Endodermal cell (in vitro differentiated cells): ENCODE measurements at regions not wholly inside any gene's neighbourhood (a gene's known extent, or its start where the extent isn't known, plus 50 kb on each side); places are given as distances from the start of the nearest gene placed in this dataset.

Source experiments
- DNase-seq: peaks from one replicate; pipeline ENCODE4 v3.0.0-alpha.2; 2017
- H3K27ac ChIP-seq: 2 replicates; pipeline ENCODE4 v1.5.1; 2013; ENCODE audit warnings: mild to moderate bottlenecking, low read depth, low read length, moderate library complexity
- H3K27me3 ChIP-seq: 2 replicates; pipeline ENCODE4 v1.6.1; 2013; ENCODE audit warnings: mild to moderate bottlenecking, low read length, moderate library complexity; ENCODE audit not compliant: insufficient read depth, control insufficient read depth, poor library complexity, severe bottlenecking
- H3K36me3 ChIP-seq: 2 replicates; pipeline ENCODE4 v1.7.0; 2013; ENCODE audit warnings: mild to moderate bottlenecking, low read length, moderate library complexity; ENCODE audit not compliant: control insufficient read depth, insufficient read depth
- H3K4me1 ChIP-seq: one replicate; pipeline ENCODE4 v1.7.0; 2013; ENCODE audit warnings: low read length; ENCODE audit not compliant: control insufficient read depth, insufficient read depth
- H3K4me3 ChIP-seq: 2 replicates; pipeline ENCODE4 v1.5.1; 2013; ENCODE audit warnings: mild to moderate bottlenecking, low read length, moderate library complexity
- H3K9ac ChIP-seq: 2 replicates; pipeline ENCODE4 v1.6.1; 2013; ENCODE audit warnings: mild to moderate bottlenecking, low read length, moderate library complexity; ENCODE audit not compliant: poor library complexity, severe bottlenecking; ENCODE audit errors: extremely low read depth
- H3K9me3 ChIP-seq: 2 replicates; pipeline ENCODE4 v1.6.1; 2013; ENCODE audit warnings: mild to moderate bottlenecking, low read length, moderate library complexity; ENCODE audit not compliant: control insufficient read depth
- H3K27ac Mint-ChIP-seq: 2 replicates; pipeline ENCODE4 v1.8.0; 2020; ENCODE audit warnings: mixed read lengths
- H3K27me3 Mint-ChIP-seq: 2 replicates; pipeline ENCODE4 v1.8.0; 2021; ENCODE audit warnings: mild to moderate bottlenecking, mixed read lengths; ENCODE audit not compliant: insufficient read depth
- H3K36me3 Mint-ChIP-seq: 2 replicates; pipeline ENCODE4 v1.8.0; 2020; ENCODE audit warnings: low read depth, mixed read lengths
- H3K4me1 Mint-ChIP-seq: 2 replicates; pipeline ENCODE4 v1.8.0; 2020; ENCODE audit warnings: mixed read lengths
- H3K4me3 Mint-ChIP-seq: 2 replicates; pipeline ENCODE4 v1.8.0; 2020; ENCODE audit warnings: mild to moderate bottlenecking, moderate library complexity, mixed read lengths
- H3K9me3 Mint-ChIP-seq: 2 replicates; pipeline ENCODE4 v1.8.0; 2020; ENCODE audit warnings: mild to moderate bottlenecking, mixed read lengths
- WGBS, 2 experiments: methylation state at CpG; one replicate each; pipeline versions ENCODE4 v1.1.5 to v1.1.7; 2013; ENCODE audit warnings: missing lambda C conversion rate in 2 of 2, mixed read lengths in 1 of 2; ENCODE audit not compliant: insufficient coverage in 1 of 2, insufficient read length in 1 of 2; 5-methylcytosine and 5-hydroxymethylcytosine counted together
- TF ChIP-seq, protein P1 (sequence below): fragments of 200-600 bp; sonication (generic); conservative IDR thresholded peaks from 2 replicates; pipeline ENCODE4 v1.5.0; 2021; ENCODE audit warnings: antibody characterized with exemption, mild to moderate bottlenecking

DNA sequence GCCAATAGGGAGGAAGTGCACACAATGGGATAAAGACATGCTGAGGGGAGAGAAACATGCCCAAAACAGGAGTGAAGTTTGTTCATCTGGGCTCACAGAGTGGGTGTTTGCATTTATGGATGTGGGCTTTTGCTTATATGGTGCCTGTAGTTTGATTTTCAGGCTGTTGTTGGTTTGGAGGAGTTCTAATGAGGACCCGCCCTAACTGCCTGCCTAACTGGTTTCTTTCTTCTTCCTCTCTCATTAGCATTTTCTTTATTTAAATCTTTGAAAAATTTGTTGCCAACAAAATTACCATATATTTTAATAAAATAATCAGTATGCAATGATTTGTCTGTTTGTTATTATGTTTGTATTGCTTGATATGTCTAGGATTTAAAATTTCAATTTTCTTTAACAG, 1965.8 kb downstream of the C4orf33 start:
- H3K27me3 ChIP-seq = no peaks in the 10 kb centered on the region
- no peaks in the 10 kb centered on the region for H3K4me1 Mint-ChIP-seq
- H3K9ac ChIP-seq = no peak overlapping the region
- no peaks in the 10 kb centered on the region for H3K36me3 ChIP-seq
- DNase-seq = no peak
- no peak overlapping the region for H3K4me3 Mint-ChIP-seq
- peaks cover 32% of the 10 kb centered on the region for H3K9me3 Mint-ChIP-seq
- H3K4me1 ChIP-seq = no peaks in the 10 kb centered on the region
- peaks cover 42% of the 10 kb centered on the region for H3K9me3 ChIP-seq
- TF ChIP-seq, protein P1, sequence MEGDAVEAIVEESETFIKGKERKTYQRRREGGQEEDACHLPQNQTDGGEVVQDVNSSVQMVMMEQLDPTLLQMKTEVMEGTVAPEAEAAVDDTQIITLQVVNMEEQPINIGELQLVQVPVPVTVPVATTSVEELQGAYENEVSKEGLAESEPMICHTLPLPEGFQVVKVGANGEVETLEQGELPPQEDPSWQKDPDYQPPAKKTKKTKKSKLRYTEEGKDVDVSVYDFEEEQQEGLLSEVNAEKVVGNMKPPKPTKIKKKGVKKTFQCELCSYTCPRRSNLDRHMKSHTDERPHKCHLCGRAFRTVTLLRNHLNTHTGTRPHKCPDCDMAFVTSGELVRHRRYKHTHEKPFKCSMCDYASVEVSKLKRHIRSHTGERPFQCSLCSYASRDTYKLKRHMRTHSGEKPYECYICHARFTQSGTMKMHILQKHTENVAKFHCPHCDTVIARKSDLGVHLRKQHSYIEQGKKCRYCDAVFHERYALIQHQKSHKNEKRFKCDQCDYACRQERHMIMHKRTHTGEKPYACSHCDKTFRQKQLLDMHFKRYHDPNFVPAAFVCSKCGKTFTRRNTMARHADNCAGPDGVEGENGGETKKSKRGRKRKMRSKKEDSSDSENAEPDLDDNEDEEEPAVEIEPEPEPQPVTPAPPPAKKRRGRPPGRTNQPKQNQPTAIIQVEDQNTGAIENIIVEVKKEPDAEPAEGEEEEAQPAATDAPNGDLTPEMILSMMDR = no peak
- no peak overlapping the region for H3K27ac Mint-ChIP-seq
- peak overlapping the region; percentile 60 for H3K4me3 ChIP-seq
- no peaks in the 10 kb centered on the region for H3K27me3 Mint-ChIP-seq
- no peak overlapping the region for H3K27ac ChIP-seq
- peaks cover 5% of the 10 kb centered on the region for H3K36me3 Mint-ChIP-seq
- WGBS, 2 experiments = 60% methylated on average over 1 of the region's 1 CpG; no CpG with 5 or more reads in 1 of the 2 experiments

DNA sequence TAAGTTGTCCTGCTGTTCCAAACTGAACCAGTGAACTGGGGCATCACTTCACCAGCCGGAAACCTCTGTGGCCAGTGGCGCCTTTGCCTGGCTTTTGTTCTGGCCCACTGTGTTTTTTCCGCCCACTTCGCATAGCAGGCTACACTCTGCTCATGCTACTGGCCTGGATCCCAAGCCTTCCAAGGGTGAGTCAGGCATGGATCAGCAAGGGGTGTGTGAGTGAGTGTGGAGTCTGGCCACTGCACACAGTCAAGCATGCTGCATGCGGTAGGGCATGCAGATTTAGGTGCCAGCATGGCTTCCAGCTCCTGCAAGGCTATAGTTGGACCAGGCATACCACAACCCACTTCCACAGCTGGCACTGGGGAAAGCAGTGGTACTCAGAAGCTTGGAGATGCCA, 1967.9 kb downstream of the C4orf33 start:
- no peak overlapping the region for H3K27ac ChIP-seq
- H3K9me3 ChIP-seq = peaks cover 42% of the 10 kb centered on the region
- Mint-ChIP-seq H3K36me3 (peaks cover 5% of the 10 kb centered on the region), H3K4me1 (no peaks in the 10 kb centered on the region), H3K27me3 (no peaks in the 10 kb centered on the region), H3K27ac (no peak overlapping the region), H3K4me3 (no peak overlapping the region), H3K9me3 (peaks cover 32% of the 10 kb centered on the region)
- no peak for DNase-seq
- no peak overlapping the region for H3K9ac ChIP-seq
- no peaks in the 10 kb centered on the region for H3K27me3 ChIP-seq
- H3K36me3 ChIP-seq = no peaks in the 10 kb centered on the region
- WGBS, 2 experiments = 92 to 96% methylated on average over 2 to 5 of the region's 5 CpGs
- no peaks in the 10 kb centered on the region for H3K4me1 ChIP-seq
- TF ChIP-seq, protein P1 = no peak
- H3K4me3 ChIP-seq = no peak overlapping the region

DNA sequence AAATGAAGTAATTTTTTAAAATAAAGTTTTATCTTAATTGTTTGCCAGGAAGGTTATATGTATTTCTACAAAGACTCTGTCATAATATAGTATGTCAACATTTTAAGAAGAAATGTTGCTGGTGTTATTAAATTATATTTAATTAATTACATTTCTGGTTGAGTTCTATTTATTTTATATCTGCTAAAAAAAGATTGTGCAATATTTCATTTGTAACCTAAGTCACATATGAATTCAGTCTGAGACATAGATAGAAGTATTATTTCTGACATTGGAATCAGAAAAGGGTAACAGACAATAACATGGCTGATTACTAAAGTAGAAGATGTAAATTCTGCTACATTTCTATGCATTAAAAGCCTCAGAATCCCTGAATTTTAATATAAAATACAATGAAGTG, 1985.1 kb downstream of the C4orf33 start:
- H3K9me3 Mint-ChIP-seq = no peaks in the 10 kb centered on the region
- H3K4me3 Mint-ChIP-seq = no peak overlapping the region
- no peaks in the 10 kb centered on the region for H3K9me3 ChIP-seq
- no peaks in the 10 kb centered on the region for H3K4me1 ChIP-seq
- no peak overlapping the region for H3K27ac ChIP-seq
- H3K27ac Mint-ChIP-seq = no peak overlapping the region
- TF ChIP-seq, protein P1 = no peak
- H3K36me3 Mint-ChIP-seq = no peaks in the 10 kb centered on the region
- no peak overlapping the region for H3K9ac ChIP-seq
- DNase-seq = no peak
- no peaks in the 10 kb centered on the region for H3K27me3 Mint-ChIP-seq
- no peak overlapping the region for H3K4me3 ChIP-seq
- no peaks in the 10 kb centered on the region for H3K27me3 ChIP-seq
- H3K4me1 Mint-ChIP-seq = peaks cover 17% of the 10 kb centered on the region
- no peaks in the 10 kb centered on the region for H3K36me3 ChIP-seq
